GM10266 (cell line): ENCODE measurements at regions not wholly inside any gene's neighbourhood (a gene's known extent, or its start where the extent isn't known, plus 50 kb on each side); places are given as distances from the start of the nearest gene placed in this dataset.

Experiments used
- DNase-seq: peaks from one replicate; pipeline ENCODE4 v3.0.0; 2012; ENCODE audit errors: extremely low spot score
- CTCF ChIP-seq: IDR thresholded peaks from 2 replicates; pipeline ENCODE4 v1.5.1; 2012; ENCODE audit warnings: mild to moderate bottlenecking, low read depth; ENCODE audit not compliant: control insufficient read depth, insufficient read depth; ENCODE audit errors: missing control alignments

GRCh38 chr18:7382328-7383001 lies 151.6 kb downstream of the LRRC30 start:
- TF ChIP-seq CTCF = no peak

GRCh38 chr18:7383002-7383980 lies 152.4 kb downstream of the LRRC30 start:
- TF ChIP-seq CTCF = no peak
- no peak for DNase-seq

More at GRCh38 chr18:7382328-7383001, 151.6 kb downstream of the LRRC30 start:
- no peak for DNase-seq

DNA sequence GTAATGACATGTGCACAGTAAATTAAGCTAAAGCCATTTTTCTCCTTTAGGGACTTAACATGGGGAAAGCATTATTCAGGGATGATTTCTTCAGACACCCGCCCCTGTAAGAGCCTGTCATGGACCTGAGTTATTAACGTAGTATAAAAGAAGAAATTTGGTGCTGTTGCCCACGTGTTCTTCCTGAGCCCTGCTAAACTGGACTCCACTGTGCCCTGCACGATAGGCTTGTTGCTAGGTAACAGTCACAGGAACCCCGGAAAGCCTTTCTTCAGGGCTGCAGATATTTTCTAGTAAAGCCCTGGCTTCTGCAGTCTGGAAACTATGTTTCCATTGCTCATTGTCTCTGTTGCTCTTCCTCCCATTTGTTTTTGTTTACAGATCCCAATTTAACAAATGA lies 157.9 kb downstream of the LRRC30 start:
- no peak for DNase-seq
- no peak for TF ChIP-seq CTCF

- TF ChIP-seq CTCF = no peak
- no peak for DNase-seq
Observed at GRCh38 chr18:7390731-7391492, 160.0 kb downstream of the LRRC30 start.

DNA sequence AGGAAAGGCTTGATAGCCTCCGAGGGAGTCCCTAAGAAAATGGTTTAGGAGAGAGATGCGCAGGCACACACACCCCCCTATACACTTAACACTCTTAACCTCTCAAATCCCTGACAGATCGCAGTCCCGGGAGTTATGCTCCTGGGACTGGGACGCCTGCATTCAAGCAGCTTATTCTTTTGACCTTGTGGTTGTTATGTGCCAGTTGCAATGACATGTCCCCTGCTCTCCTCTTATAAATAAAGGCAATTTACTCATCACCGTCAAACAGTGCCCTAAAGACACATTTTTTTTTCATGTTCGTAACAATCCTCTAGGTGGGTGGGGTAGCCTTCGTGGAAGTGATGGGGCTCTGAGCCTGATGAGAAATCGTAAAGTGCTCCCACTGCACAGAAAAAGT lies 162.2 kb downstream of the LRRC30 start:
- TF ChIP-seq CTCF = no peak
- DNase-seq = no peak

GRCh38 chr18:7394050-7394659 lies 163.3 kb downstream of the LRRC30 start:
- no peak for TF ChIP-seq CTCF

More at GRCh38 chr18:7394050-7394659, 163.3 kb downstream of the LRRC30 start:
- DNase-seq = no peak
